Astrocyte (in vitro differentiated cells and primary cell): ENCODE measurements at regions not wholly inside any gene's neighbourhood (a gene's known extent, or its start where the extent isn't known, plus 50 kb on each side); places are given as distances from the start of the nearest gene placed in this dataset.
A peak's percentile ranks its signal among the peaks of the same experiment; 100 is the strongest.

ENCODE experiments used
- DNase-seq: peaks from one replicate; pipeline ENCODE4 v3.0.0-alpha.2; 2010; ENCODE audit warnings: low read depth
- FAIRE-seq: peaks from 2 replicates; lab custom pipeline; 2011; peaks lifted over from hg19 to GRCh38; lab: Jason Lieb, UNC
- H2AFZ ChIP-seq: 2 replicates; pipeline ENCODE4 v1.6.0; 2012; ENCODE audit warnings: low read depth, low read length, inconsistent platforms
- H3K27ac ChIP-seq: 2 replicates; pipeline ENCODE4 v1.5.1; 2011; ENCODE audit warnings: low read depth, low read length, inconsistent platforms
- H3K27me3 ChIP-seq: 2 replicates; pipeline ENCODE4 v1.6.0; 2011; ENCODE audit warnings: low read length, inconsistent platforms; ENCODE audit not compliant: insufficient read depth
- H3K36me3 ChIP-seq: 2 replicates; pipeline ENCODE4 v1.5.1; 2011; ENCODE audit warnings: low read length, inconsistent platforms; ENCODE audit not compliant: insufficient read depth
- H3K4me1 ChIP-seq: 2 replicates; pipeline ENCODE4 v1.5.1; 2011; ENCODE audit warnings: low read length, inconsistent platforms; ENCODE audit not compliant: insufficient read depth
- H3K4me2 ChIP-seq: 2 replicates; pipeline ENCODE4 v1.6.0; 2012; ENCODE audit warnings: low read length, inconsistent platforms
- H3K4me3 ChIP-seq: 2 replicates; pipeline ENCODE4 v1.5.1; 2011; ENCODE audit warnings: low read depth, mild to moderate bottlenecking, low read length, inconsistent platforms; ENCODE audit not compliant: insufficient read depth
- H3K79me2 ChIP-seq: 2 replicates; pipeline ENCODE4 v1.6.0; 2012; ENCODE audit warnings: mild to moderate bottlenecking, low read length, inconsistent platforms; ENCODE audit not compliant: insufficient read depth
- H3K9ac ChIP-seq: 2 replicates; pipeline ENCODE4 v1.6.0; 2012; ENCODE audit warnings: mild to moderate bottlenecking, low read length, inconsistent platforms
- H3K9me3 ChIP-seq: 2 replicates; pipeline ENCODE4 v1.5.1; 2012; ENCODE audit warnings: low read depth, mild to moderate bottlenecking, low read length, inconsistent platforms; ENCODE audit not compliant: insufficient read depth
- H4K20me1 ChIP-seq: 2 replicates; pipeline ENCODE4 v1.6.0; 2012; ENCODE audit warnings: low read length, inconsistent platforms; ENCODE audit not compliant: insufficient read depth
- H3K27ac Mint-ChIP-seq: one replicate; pipeline ENCODE4 v1.8.0; 2021; ENCODE audit warnings: mild to moderate bottlenecking, mixed read lengths; ENCODE audit not compliant: unreplicated experiment
- H3K27me3 Mint-ChIP-seq: one replicate; pipeline ENCODE4 v1.8.0; 2021; ENCODE audit warnings: low read depth, mixed read lengths; ENCODE audit not compliant: unreplicated experiment
- H3K36me3 Mint-ChIP-seq: one replicate; pipeline ENCODE4 v1.8.0; 2021; ENCODE audit warnings: low read depth, mixed read lengths; ENCODE audit not compliant: unreplicated experiment
- H3K4me1 Mint-ChIP-seq: one replicate; pipeline ENCODE4 v1.8.0; 2021; ENCODE audit warnings: low read depth, mixed read lengths; ENCODE audit not compliant: unreplicated experiment
- H3K4me3 Mint-ChIP-seq: one replicate; pipeline ENCODE4 v1.8.0; 2021; ENCODE audit warnings: mild to moderate bottlenecking, moderate library complexity, mixed read lengths; ENCODE audit not compliant: unreplicated experiment
- H3K9me3 Mint-ChIP-seq: one replicate; pipeline ENCODE4 v1.8.0; 2021; ENCODE audit warnings: mild to moderate bottlenecking, mixed read lengths; ENCODE audit not compliant: unreplicated experiment
- EZH2 ChIP-seq: IDR thresholded peaks from 2 replicates; pipeline ENCODE4 v1.6.1; 2012; ENCODE audit warnings: mild to moderate bottlenecking, low read length, inconsistent platforms; ENCODE audit not compliant: insufficient read depth
- TF ChIP-seq, protein P1 (sequence below): IDR thresholded peaks from 2 replicates; pipeline ENCODE4 v1.5.1; 2011; ENCODE audit warnings: low read depth, mild to moderate bottlenecking, inconsistent platforms, low read length, moderate library complexity; ENCODE audit not compliant: insufficient read depth

DNA sequence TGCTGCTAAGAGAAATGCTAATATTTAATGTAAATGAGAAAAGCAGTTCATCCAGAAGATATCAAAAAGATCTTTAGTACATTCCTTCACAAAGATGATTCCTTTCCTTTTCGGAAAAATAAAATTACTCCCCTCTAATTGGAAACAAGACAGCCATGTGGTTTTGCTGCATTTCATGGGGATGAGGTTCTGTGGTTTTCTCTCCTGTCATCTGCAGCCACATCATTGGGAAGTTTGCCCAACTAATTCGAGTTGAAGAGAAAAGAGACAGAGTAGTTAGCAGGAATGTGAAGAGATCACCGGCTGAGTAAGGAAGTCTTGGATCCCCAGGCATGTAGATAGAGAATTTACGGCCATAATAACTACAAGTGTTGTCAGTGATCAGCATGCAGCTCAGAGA is 122.1 kb downstream of the CYSLTR2 start:
- H3K79me2 ChIP-seq, result no peaks in the 10 kb centered on the region
- Mint-ChIP-seq H3K4me1 (peaks cover 34% of the 10 kb centered on the region), H3K36me3 (no peaks in the 10 kb centered on the region), H3K4me3 (no peak overlapping the region), H3K9me3 (peaks cover 4% of the 10 kb centered on the region), H3K27ac (peak overlapping the region; percentile 88), H3K27me3 (no peaks in the 10 kb centered on the region)
- TF ChIP-seq, protein P1, sequence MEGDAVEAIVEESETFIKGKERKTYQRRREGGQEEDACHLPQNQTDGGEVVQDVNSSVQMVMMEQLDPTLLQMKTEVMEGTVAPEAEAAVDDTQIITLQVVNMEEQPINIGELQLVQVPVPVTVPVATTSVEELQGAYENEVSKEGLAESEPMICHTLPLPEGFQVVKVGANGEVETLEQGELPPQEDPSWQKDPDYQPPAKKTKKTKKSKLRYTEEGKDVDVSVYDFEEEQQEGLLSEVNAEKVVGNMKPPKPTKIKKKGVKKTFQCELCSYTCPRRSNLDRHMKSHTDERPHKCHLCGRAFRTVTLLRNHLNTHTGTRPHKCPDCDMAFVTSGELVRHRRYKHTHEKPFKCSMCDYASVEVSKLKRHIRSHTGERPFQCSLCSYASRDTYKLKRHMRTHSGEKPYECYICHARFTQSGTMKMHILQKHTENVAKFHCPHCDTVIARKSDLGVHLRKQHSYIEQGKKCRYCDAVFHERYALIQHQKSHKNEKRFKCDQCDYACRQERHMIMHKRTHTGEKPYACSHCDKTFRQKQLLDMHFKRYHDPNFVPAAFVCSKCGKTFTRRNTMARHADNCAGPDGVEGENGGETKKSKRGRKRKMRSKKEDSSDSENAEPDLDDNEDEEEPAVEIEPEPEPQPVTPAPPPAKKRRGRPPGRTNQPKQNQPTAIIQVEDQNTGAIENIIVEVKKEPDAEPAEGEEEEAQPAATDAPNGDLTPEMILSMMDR, result no peak
- no peak for TF ChIP-seq EZH2
- H2AFZ ChIP-seq, result no peak overlapping the region
- H3K27me3 ChIP-seq, result no peaks in the 10 kb centered on the region
- H3K4me2 ChIP-seq, result peak overlapping the region; percentile 47
- H3K27ac ChIP-seq, result peak overlapping the region; percentile 62
- H3K4me1 ChIP-seq, result peaks cover 16% of the 10 kb centered on the region
- no peaks in the 10 kb centered on the region for H3K9me3 ChIP-seq
- peak; percentile 97 for DNase-seq
- H3K4me3 ChIP-seq, result no peak overlapping the region
- no peaks in the 10 kb centered on the region for H4K20me1 ChIP-seq
- no peaks in the 10 kb centered on the region for H3K36me3 ChIP-seq
- H3K9ac ChIP-seq, result peak overlapping the region; percentile 37
- peak; percentile 92 for FAIRE-seq

DNA sequence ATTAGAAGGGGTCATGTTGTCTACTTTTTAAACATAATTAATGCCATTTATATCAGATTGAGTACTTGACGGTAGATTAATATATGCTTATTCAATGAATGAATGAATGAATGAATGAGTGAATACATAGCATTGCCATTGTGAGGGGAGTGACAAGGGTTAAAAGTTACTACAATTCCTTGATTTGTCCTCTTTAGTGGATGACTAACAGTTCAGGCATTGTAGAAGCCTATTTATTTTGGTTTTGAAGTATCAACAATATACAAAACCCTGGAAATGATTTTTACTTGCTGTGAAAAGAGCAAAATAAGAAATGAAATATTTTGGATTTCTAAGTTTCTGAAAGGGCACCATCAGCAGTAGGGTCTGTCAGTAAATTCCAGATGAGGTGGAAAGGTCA is 122.7 kb downstream of the CYSLTR2 start:
- TF ChIP-seq EZH2, result no peak
- TF ChIP-seq, protein P1, result no peak
- no peaks in the 10 kb centered on the region for H4K20me1 ChIP-seq
- no peaks in the 10 kb centered on the region for H3K9me3 ChIP-seq
- H3K27ac ChIP-seq, result peak overlapping the region; percentile 39
- H3K36me3 Mint-ChIP-seq, result no peaks in the 10 kb centered on the region
- H2AFZ ChIP-seq, result no peak overlapping the region
- no peaks in the 10 kb centered on the region for H3K27me3 ChIP-seq
- H3K4me3 Mint-ChIP-seq, result no peak overlapping the region
- DNase-seq (no peak), FAIRE-seq (no peak)
- H3K79me2 ChIP-seq, result no peaks in the 10 kb centered on the region
- no peaks in the 10 kb centered on the region for H3K36me3 ChIP-seq
- H3K9me3 Mint-ChIP-seq, result peaks cover 4% of the 10 kb centered on the region
- H3K27ac Mint-ChIP-seq, result peak overlapping the region; percentile 88
- no peaks in the 10 kb centered on the region for H3K27me3 Mint-ChIP-seq
- peak overlapping the region; percentile 47 for H3K4me2 ChIP-seq
- H3K4me1 Mint-ChIP-seq, result peaks cover 34% of the 10 kb centered on the region
- no peak overlapping the region for H3K4me3 ChIP-seq
- H3K9ac ChIP-seq, result no peak overlapping the region
- H3K4me1 ChIP-seq, result peaks cover 16% of the 10 kb centered on the region

DNA sequence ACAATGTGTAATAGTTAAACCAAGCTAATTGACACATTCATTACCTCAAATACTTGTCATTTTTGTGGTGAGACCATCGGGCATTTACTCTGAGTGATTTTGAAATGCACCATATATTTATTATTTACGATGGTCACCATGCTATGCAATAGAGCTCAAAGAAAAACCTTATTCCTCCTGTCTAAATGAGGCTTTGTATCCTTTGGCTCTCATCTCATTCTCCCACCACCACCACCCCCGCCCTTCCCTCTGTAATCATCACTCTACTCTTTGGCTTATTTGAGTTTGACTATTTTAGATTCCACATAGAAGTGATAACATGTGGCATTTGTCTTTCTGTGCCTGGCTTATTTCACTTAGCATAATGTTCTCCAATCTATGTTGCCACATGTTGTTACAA is 124.9 kb downstream of the CYSLTR2 start:
- Mint-ChIP-seq H3K9me3 (peaks cover 4% of the 10 kb centered on the region), H3K4me3 (no peak overlapping the region), H3K36me3 (no peaks in the 10 kb centered on the region), H3K4me1 (peaks cover 19% of the 10 kb centered on the region), H3K27ac (no peak overlapping the region), H3K27me3 (no peaks in the 10 kb centered on the region)
- FAIRE-seq (no peak), DNase-seq (no peak)
- Histone ChIP-seq H3K36me3 (no peaks in the 10 kb centered on the region), H3K4me1 (peaks cover 19% of the 10 kb centered on the region), H3K4me3 (no peak overlapping the region), H3K27ac (no peak overlapping the region), H2AFZ (no peak overlapping the region), H3K79me2 (no peaks in the 10 kb centered on the region), H3K4me2 (no peak overlapping the region), H4K20me1 (no peaks in the 10 kb centered on the region), H3K27me3 (no peaks in the 10 kb centered on the region), H3K9ac (no peak overlapping the region), H3K9me3 (no peaks in the 10 kb centered on the region)
- TF ChIP-seq, protein P1, result no peak
- TF ChIP-seq EZH2, result no peak
